Keratinocyte (primary cell): ENCODE measurements at regions not wholly inside any gene's neighbourhood (a gene's known extent, or its start where the extent isn't known, plus 50 kb on each side); places are given as distances from the start of the nearest gene placed in this dataset.

Experiments used
- DNase-seq: peaks from one replicate; pipeline ENCODE4 v3.0.0-alpha.2; 2011; ENCODE audit warnings: low read depth, missing footprints, low spot score
- FAIRE-seq: peaks from 2 replicates; lab custom pipeline; 2011; peaks lifted over from hg19 to GRCh38; lab: Jason Lieb, UNC
- H2AFZ ChIP-seq: 2 replicates; pipeline ENCODE4 v1.6.0; 2012; ENCODE audit warnings: low read length, control low read depth, inconsistent platforms; ENCODE audit not compliant: control insufficient read depth
- H3K27ac ChIP-seq: 2 replicates; pipeline ENCODE4 v1.5.1; 2011; ENCODE audit warnings: low read length; ENCODE audit not compliant: control insufficient read depth, insufficient read depth
- H3K27me3 ChIP-seq: 3 replicates; pipeline ENCODE4 v1.6.0; 2011; ENCODE audit warnings: low read length; ENCODE audit not compliant: control insufficient read depth, insufficient read depth; ENCODE audit errors: extremely low read depth
- H3K36me3 ChIP-seq, 2 experiments: 2 replicates in 1 of 2; 3 replicates in 1 of 2; pipeline ENCODE4 v1.5.1; 2011; ENCODE audit warnings: low read length in 2 of 2, mild to moderate bottlenecking in 1 of 2; ENCODE audit not compliant: control insufficient read depth in 2 of 2, insufficient read depth in 2 of 2; ENCODE audit errors: extremely low read depth in 1 of 2
- H3K4me1 ChIP-seq: 3 replicates; pipeline ENCODE4 v1.5.1; 2011; ENCODE audit warnings: low read length; ENCODE audit not compliant: control insufficient read depth, insufficient read depth; ENCODE audit errors: extremely low read depth
- H3K4me2 ChIP-seq: 3 replicates; pipeline ENCODE4 v1.6.0; 2011; ENCODE audit warnings: low read depth, low read length; ENCODE audit not compliant: control insufficient read depth, insufficient read depth; ENCODE audit errors: extremely low read depth
- H3K4me3 ChIP-seq, 3 experiments: fragments of 200-600 bp in 1 of 3; sonication (generic) in 1 of 3; 2 replicates in 2 of 3; 3 replicates in 1 of 3; pipeline ENCODE4 v1.5.1; 2011 to 2016; ENCODE audit warnings: low read length in 3 of 3, mild to moderate bottlenecking in 3 of 3, control low read depth in 2 of 3, inconsistent platforms in 1 of 3, low read depth in 1 of 3, mixed read lengths in 1 of 3, mixed run types in 1 of 3, moderate library complexity in 1 of 3; ENCODE audit not compliant: control insufficient read depth in 2 of 3, insufficient read depth in 2 of 3; ENCODE audit errors: extremely low read depth in 1 of 3
- H3K79me2 ChIP-seq: 2 replicates; pipeline ENCODE4 v1.6.0; 2012; ENCODE audit warnings: low read length; ENCODE audit not compliant: control insufficient read depth, insufficient read depth
- H3K9ac ChIP-seq: 3 replicates; pipeline ENCODE4 v1.6.0; 2011; ENCODE audit warnings: low read length; ENCODE audit not compliant: control insufficient read depth, insufficient read depth; ENCODE audit errors: extremely low read depth
- H3K9me1 ChIP-seq: 3 replicates; pipeline ENCODE4 v1.6.0; 2011; ENCODE audit warnings: low read length; ENCODE audit not compliant: control insufficient read depth, insufficient read depth; ENCODE audit errors: extremely low read depth
- H3K9me3 ChIP-seq: 2 replicates; pipeline ENCODE4 v1.5.1; 2012; ENCODE audit warnings: low read depth, low read length; ENCODE audit not compliant: control insufficient read depth
- H4K20me1 ChIP-seq: 3 replicates; pipeline ENCODE4 v1.6.0; 2011; ENCODE audit warnings: low read length; ENCODE audit not compliant: control insufficient read depth, insufficient read depth; ENCODE audit errors: extremely low read depth
- CTCF ChIP-seq, 3 experiments: IDR thresholded peaks in 1 of 3; conservative IDR thresholded peaks in 1 of 3; optimal IDR thresholded peaks in 1 of 3; 2 replicates in 2 of 3; 3 replicates in 1 of 3; pipeline versions ENCODE3 to v1.5.1; 2011; ENCODE audit warnings: low read length in 3 of 3, mild to moderate bottlenecking in 3 of 3, moderate library complexity in 2 of 3, control low read depth in 1 of 3, inconsistent platforms in 1 of 3; ENCODE audit not compliant: insufficient read depth in 2 of 3; ENCODE audit errors: extremely low read depth in 1 of 3
- EZH2 ChIP-seq: IDR thresholded peaks from one replicate; pipeline ENCODE4 v1.6.1; 2012; ENCODE audit warnings: inconsistent platforms, mild to moderate bottlenecking, low read length, moderate library complexity
- dilution Hi-C: fragments of 300-500 bp; cut with MboI; formaldehyde crosslinking; loops from one replicate; pipeline ENCODE4 v1.7.0; 2020; ENCODE audit warnings: low sequenced_read_pairs; ENCODE audit not compliant: extremely low pct_ligation_motif_present

- Histone ChIP-seq H3K9me3 (no peaks in the 10 kb centered on the region), H3K27ac (no peak overlapping the region), H3K36me3 (no peaks in the 10 kb centered on the region), H3K9ac (no peak overlapping the region), H3K4me1 (peaks cover 12% of the 10 kb centered on the region), H4K20me1 (no peaks in the 10 kb centered on the region), H3K9me1 (no peaks in the 10 kb centered on the region), H3K4me3 (no peak overlapping the region), H3K79me2 (no peaks in the 10 kb centered on the region), H3K27me3 (no peaks in the 10 kb centered on the region), H2AFZ (no peak overlapping the region), H3K4me2 (no peak overlapping the region)
- TF ChIP-seq CTCF (optimal IDR thresholded peaks at IDR 0.05 in 1 of 3, IDR thresholded peaks at IDR 0.05 in 1 of 3, conservative IDR thresholded peaks at IDR 0.05 in 1 of 3; ENCODE audit: extremely low read depth in 1 of 3, insufficient read depth in 2 of 3, low read length in 3 of 3) = no peak
- TF ChIP-seq EZH2 = no peak
- dilution Hi-C loops = no loop called here
- DNase-seq (no peak), FAIRE-seq (peak; percentile 64)
These were observed 134.5 kb upstream of the SMLR1 start for GRCh38 chr6:130692659-130693058.

- Histone ChIP-seq H3K4me3 (no peak overlapping the region), H3K9ac (no peak overlapping the region), H3K9me3 (no peaks in the 10 kb centered on the region), H3K4me1 (peaks cover 14% of the 10 kb centered on the region), H4K20me1 (no peaks in the 10 kb centered on the region), H2AFZ (no peak overlapping the region), H3K4me2 (no peak overlapping the region), H3K36me3 (no peaks in the 10 kb centered on the region), H3K27me3 (no peaks in the 10 kb centered on the region), H3K79me2 (no peaks in the 10 kb centered on the region), H3K9me1 (no peaks in the 10 kb centered on the region), H3K27ac (no peak overlapping the region)
- FAIRE-seq (peak; percentile 66), DNase-seq (no peak)
- TF ChIP-seq CTCF (optimal IDR thresholded peaks at IDR 0.05 in 1 of 3, IDR thresholded peaks at IDR 0.05 in 1 of 3, conservative IDR thresholded peaks at IDR 0.05 in 1 of 3; ENCODE audit: extremely low read depth in 1 of 3, insufficient read depth in 2 of 3, low read length in 3 of 3) (no peak), EZH2 (no peak)
- dilution Hi-C loops = no loop called here
These were observed 133.3 kb upstream of the SMLR1 start for GRCh38 chr6:130693944-130694343.
